H1 (cell line): ENCODE measurements at regions not wholly inside any gene's neighbourhood (a gene's known extent, or its start where the extent isn't known, plus 50 kb on each side); places are given as distances from the start of the nearest gene placed in this dataset.

Experiments used
- CTCF ChIA-PET: fragments of 300-600 bp; sonication (Branson Sonifier 250); formaldehyde crosslinking; loops from one replicate; lab custom pipeline; 2021; ENCODE audit not compliant: partially characterized antibody; lab: Charles Lee
- POLR2A ChIA-PET: fragments of 300-600 bp; sonication (Branson Sonifier 250); formaldehyde crosslinking; loops from one replicate; lab custom pipeline; 2021; ENCODE audit warnings: inconsistent platforms; ENCODE audit not compliant: partially characterized antibody; lab: Charles Lee
- DNase-seq, 2 experiments: peaks; one replicate each; pipeline versions ENCODE4 v3.0.0 to v3.0.0-alpha.2; 2010 to 2022; ENCODE audit warnings: low spot score in 2 of 2, low read depth in 1 of 2, mixed read lengths in 1 of 2
- FAIRE-seq: peaks from 2 replicates; lab custom pipeline; 2011; peaks lifted over from hg19 to GRCh38; lab: Jason Lieb, UNC
- H2AFZ ChIP-seq: 2 replicates; pipeline ENCODE4 v1.8.1; 2012; ENCODE audit warnings: low read length, inconsistent platforms
- H2AK5ac ChIP-seq: 2 replicates; pipeline ENCODE4 v1.6.1; 2013; ENCODE audit warnings: low read depth, low read length
- H2BK120ac ChIP-seq: replicated peaks from 2 replicates; pipeline ENCODE3; 2013; ENCODE audit warnings: low read depth, low read length, inconsistent platforms
- H2BK12ac ChIP-seq: 2 replicates; pipeline ENCODE4 v1.6.1; 2013; ENCODE audit warnings: low read depth, low read length
- H2BK15ac ChIP-seq: 2 replicates; pipeline ENCODE4 v1.6.1; 2013; ENCODE audit warnings: low read length
- H2BK20ac ChIP-seq: 2 replicates; pipeline ENCODE4 v1.6.1; 2013; ENCODE audit warnings: low read length
- H2BK5ac ChIP-seq: 2 replicates; pipeline ENCODE4 v1.6.1; 2013; ENCODE audit warnings: low read depth, low read length
- H3K14ac ChIP-seq: 2 replicates; pipeline ENCODE4 v1.6.1; 2013; ENCODE audit warnings: inconsistent platforms; ENCODE audit not compliant: insufficient read length
- H3K18ac ChIP-seq: 2 replicates; pipeline ENCODE4 v1.6.1; 2013; ENCODE audit warnings: low read length; ENCODE audit errors: extremely low read depth
- H3K23ac ChIP-seq: 2 replicates; pipeline ENCODE4 v1.6.1; 2013; ENCODE audit warnings: inconsistent platforms; ENCODE audit not compliant: insufficient read length
- H3K23me2 ChIP-seq: 2 replicates; pipeline ENCODE4 v1.6.1; 2013; ENCODE audit warnings: low read depth, low read length
- H3K27ac ChIP-seq: 2 replicates; pipeline ENCODE4 v1.6.1; 2011; ENCODE audit warnings: low read depth, low read length, inconsistent platforms
- H3K27me3 ChIP-seq, 4 experiments: replicated peaks in 1 of 4; 1 replicate in 1 of 4; 2 replicates in 3 of 4; pipeline versions ENCODE4 v1.6.1 to v1.8.1; 2011 to 2013; ENCODE audit warnings: low read length in 3 of 4, mild to moderate bottlenecking in 3 of 4, inconsistent platforms in 2 of 4, mixed read lengths in 2 of 4, moderate library complexity in 1 of 4; ENCODE audit not compliant: control insufficient read depth in 3 of 4, insufficient read depth in 3 of 4; ENCODE audit errors: extremely low read depth in 1 of 4
- H3K36me3 ChIP-seq, 4 experiments: 2 replicates each; pipeline versions ENCODE4 v1.6.1 to v1.8.1; 2011 to 2013; ENCODE audit warnings: mild to moderate bottlenecking in 4 of 4, low read length in 3 of 4, moderate library complexity in 2 of 4, control low read depth in 1 of 4, inconsistent platforms in 1 of 4; ENCODE audit not compliant: insufficient read depth in 4 of 4, control insufficient read depth in 2 of 4
- H3K4ac ChIP-seq: replicated peaks from 2 replicates; pipeline ENCODE3; 2013; ENCODE audit warnings: low read length, low read depth, mixed read lengths, inconsistent platforms; ENCODE audit not compliant: insufficient read length
- H3K4me1 ChIP-seq, 4 experiments: replicated peaks in 1 of 4; 1 replicate in 1 of 4; 2 replicates in 3 of 4; pipeline versions ENCODE4 v1.6.1 to v1.8.1; 2011 to 2013; ENCODE audit warnings: low read length in 3 of 4, inconsistent platforms in 2 of 4, mixed read lengths in 1 of 4; ENCODE audit not compliant: insufficient read depth in 4 of 4, control insufficient read depth in 3 of 4
- H3K4me2 ChIP-seq, 2 experiments: 2 replicates each; pipeline versions ENCODE4 v1.6.1 to v1.8.1; 2011 to 2013; ENCODE audit warnings: low read depth in 2 of 2, low read length in 2 of 2, control low read depth in 1 of 2, inconsistent platforms in 1 of 2, mild to moderate bottlenecking in 1 of 2; ENCODE audit not compliant: insufficient read depth in 1 of 2
- H3K4me3 ChIP-seq, 4 experiments: fragments of 200-600, 300-600 bp in 1 of 4; sonication (generic), shearing (Covaris generic), sonication (Bioruptor Twin) in 1 of 4; 2 replicates each; pipeline versions ENCODE4 v1.5.1 to v1.8.1; 2011 to 2016; ENCODE audit warnings: low read length in 4 of 4, low read depth in 3 of 4, control low read depth in 2 of 4, inconsistent platforms in 2 of 4, mild to moderate bottlenecking in 2 of 4, mixed read lengths in 1 of 4, moderate library complexity in 1 of 4; ENCODE audit not compliant: insufficient read depth in 2 of 4; ENCODE audit errors: extremely low read depth in 1 of 4
- H3K56ac ChIP-seq: replicated peaks from 2 replicates; pipeline ENCODE3; 2013; ENCODE audit warnings: low read depth, mild to moderate bottlenecking, mixed read lengths, low read length, inconsistent platforms; ENCODE audit not compliant: insufficient read length
- H3K79me1 ChIP-seq: 2 replicates; pipeline ENCODE4 v1.6.1; 2013; ENCODE audit warnings: low read depth, low read length, control low read depth
- H3K79me2 ChIP-seq, 2 experiments: 2 replicates each; pipeline versions ENCODE4 v1.6.1 to v1.8.1; 2012 to 2013; ENCODE audit warnings: low read length in 2 of 2, mild to moderate bottlenecking in 2 of 2, inconsistent platforms in 1 of 2; ENCODE audit not compliant: insufficient read depth in 2 of 2, control insufficient read depth in 1 of 2
- H3K9ac ChIP-seq, 4 experiments: replicated peaks in 1 of 4; 1 replicate in 1 of 4; 2 replicates in 3 of 4; pipeline versions ENCODE4 v1.6.1 to v1.8.1; 2011 to 2013; ENCODE audit warnings: low read depth in 3 of 4, low read length in 3 of 4, control low read depth in 2 of 4, mild to moderate bottlenecking in 2 of 4, moderate library complexity in 2 of 4, inconsistent platforms in 1 of 4; ENCODE audit errors: extremely low read depth in 1 of 4
- H3K9me3 ChIP-seq, 2 experiments: 2 replicates each; pipeline versions ENCODE4 v1.6.1 to v1.8.1; 2012 to 2013; ENCODE audit warnings: mild to moderate bottlenecking in 2 of 2, moderate library complexity in 2 of 2, control low read depth in 1 of 2, inconsistent platforms in 1 of 2, low read depth in 1 of 2, low read length in 1 of 2, mixed read lengths in 1 of 2; ENCODE audit not compliant: insufficient read depth in 2 of 2
- H4K20me1 ChIP-seq, 2 experiments: replicated peaks in 1 of 2; 2 replicates each; pipeline versions ENCODE3 to v1.8.1; 2011 to 2013; ENCODE audit warnings: inconsistent platforms in 2 of 2, low read length in 2 of 2, mild to moderate bottlenecking in 1 of 2; ENCODE audit not compliant: insufficient read depth in 2 of 2, control insufficient read depth in 1 of 2
- H4K5ac ChIP-seq: 2 replicates; pipeline ENCODE4 v1.6.1; 2013; ENCODE audit warnings: low read length, low read depth, mixed read lengths, inconsistent platforms; ENCODE audit not compliant: insufficient read length
- H4K8ac ChIP-seq: 2 replicates; pipeline ENCODE4 v1.8.0; 2013; ENCODE audit warnings: mild to moderate bottlenecking, moderate library complexity, low read length, inconsistent platforms; ENCODE audit not compliant: insufficient read depth; ENCODE audit errors: extremely low read depth
- H4K91ac ChIP-seq: replicated peaks from 2 replicates; pipeline ENCODE3; 2013; ENCODE audit warnings: low read length, mixed read lengths, inconsistent platforms; ENCODE audit not compliant: insufficient read length
- CTCF ChIP-seq, 3 experiments: IDR thresholded peaks; 1 replicate in 2 of 3; 2 replicates in 1 of 3; pipeline versions ENCODE4 v1.5.1 to v1.6.1; 2011; ENCODE audit warnings: low read length in 3 of 3, mild to moderate bottlenecking in 3 of 3, inconsistent platforms in 2 of 3, low read depth in 1 of 3, moderate library complexity in 1 of 3; ENCODE audit not compliant: insufficient read depth in 1 of 3; ENCODE audit errors: control extremely low read depth in 1 of 3
- GABPA ChIP-seq: IDR thresholded peaks from 2 replicates; pipeline ENCODE4 v1.6.1; 2011; ENCODE audit warnings: mild to moderate bottlenecking, low read length, moderate library complexity, borderline replicate concordance; ENCODE audit not compliant: insufficient read depth
- HDAC6 ChIP-seq: IDR thresholded peaks from one replicate; pipeline ENCODE4 v1.7.1; 2012; ENCODE audit warnings: low read depth, mild to moderate bottlenecking, inconsistent platforms, low read length, moderate library complexity
- MAFK ChIP-seq: IDR thresholded peaks from 2 replicates; pipeline ENCODE4 v1.6.1; 2012; ENCODE audit warnings: low read depth, mild to moderate bottlenecking, improper control_type of control experiment, low read length
- POLR2AphosphoS5 ChIP-seq: IDR thresholded peaks from 2 replicates; pipeline ENCODE4 v1.6.1; 2011; ENCODE audit warnings: low read depth, low read length
- RAD21 ChIP-seq, 2 experiments: IDR thresholded peaks in 1 of 2; conservative IDR thresholded peaks in 1 of 2; 2 replicates each; pipeline ENCODE4 v1.6.1; 2011; ENCODE audit warnings: low read depth in 2 of 2, low read length in 2 of 2, improper control_type of control experiment in 1 of 2, inconsistent platforms in 1 of 2, mild to moderate bottlenecking in 1 of 2, moderate library complexity in 1 of 2
- SRF ChIP-seq: IDR thresholded peaks from 2 replicates; pipeline ENCODE4 v1.6.1; 2011; ENCODE audit warnings: mild to moderate bottlenecking, low read depth, low read length, moderate library complexity
- SUZ12 ChIP-seq: fragments of 200-600 bp; sonication (generic); IDR thresholded peaks from 2 replicates; pipeline ENCODE4 v1.6.1; 2012; ENCODE audit warnings: mild to moderate bottlenecking, inconsistent platforms, low read length, moderate library complexity, mixed read lengths
- TEAD4 ChIP-seq: IDR thresholded peaks from 2 replicates; pipeline ENCODE4 v1.6.1; 2012; ENCODE audit warnings: low read depth, low read length, inconsistent platforms, mixed read lengths
- YY1 ChIP-seq: IDR thresholded peaks from 2 replicates; pipeline ENCODE4 v1.6.1; 2011; ENCODE audit warnings: low read depth, mild to moderate bottlenecking, low read length
- WGBS, 2 experiments: shearing (Covaris generic) in 1 of 2; methylation state at CpG; one replicate each; pipeline versions ENCODE4 v1.1.6 to v1.1.7; 2013 to 2015; ENCODE audit warnings: low lambda C conversion rate in 2 of 2, mixed read lengths in 2 of 2, inconsistent platforms in 1 of 2, low coverage in 1 of 2, missing lambda C conversion rate in 1 of 2; ENCODE audit not compliant: insufficient replicate concordance in 2 of 2, insufficient coverage in 1 of 2, insufficient read length in 1 of 2; ENCODE audit errors: extremely low coverage in 1 of 2, missing lambda C conversion rate in 1 of 2; 5-methylcytosine and 5-hydroxymethylcytosine counted together

GRCh38 chr1:82778612-82779011 is 977.9 kb downstream of the ADGRL2 start:
- no peaks in the 10 kb centered on the region for H3K79me2 ChIP-seq
- no peaks in the 10 kb centered on the region for H3K4me1 ChIP-seq
- 87% methylated on average over 4 of the region's 4 CpGs; no CpG with 5 or more reads in 1 of the 2 experiments for WGBS, 2 experiments
- peaks cover 0 to 2% (median 0%) of the 10 kb centered on the region in 4 experiments; a peak in 1 of 8 replicates for H3K36me3 ChIP-seq
- no peak overlapping the region for H3K4me2 ChIP-seq
- no peak overlapping the region for H3K27ac ChIP-seq
- H2BK120ac ChIP-seq = no peak overlapping the region
- TF ChIP-seq MAFK = no peak
- TF ChIP-seq POLR2AphosphoS5 = no peak
- no peak for TF ChIP-seq SRF
- peak; percentile 67; the same call in 1 of the 2 replicates for TF ChIP-seq YY1
- no peak for TF ChIP-seq SUZ12
- no peak for TF ChIP-seq TEAD4
- peak in 2 of 3 experiments; percentile 47 to 54; a peak in 3 of 4 replicates for TF ChIP-seq CTCF (IDR thresholded peaks at IDR 0.05; ENCODE audit: control extremely low read depth in 1 of 3, insufficient read depth in 1 of 3, low read depth in 1 of 3, low read length in 3 of 3)
- TF ChIP-seq HDAC6 = no peak
- peak; percentile 49 to 58 for TF ChIP-seq RAD21 (IDR thresholded peaks at IDR 0.05 in 1 of 2, conservative IDR thresholded peaks at IDR 0.05 in 1 of 2; ENCODE audit: low read depth in 2 of 2, low read length in 2 of 2)
- no peak for TF ChIP-seq GABPA
- no peak overlapping the region for H3K9ac ChIP-seq
- DNase-seq = no peak
- H2BK12ac ChIP-seq = no peak overlapping the region
- peaks cover 0 to 4% of the 10 kb centered on the region in 2 experiments; a peak in 2 of 4 replicates for H3K9me3 ChIP-seq
- H3K23me2 ChIP-seq = no peaks in the 10 kb centered on the region
- no peak overlapping the region for H3K14ac ChIP-seq
- no peak overlapping the region for H3K4ac ChIP-seq
- ChIA-PET POLR2A (no interaction called here), CTCF (interaction anchor here (0.6 to 2.5 kb wide), 9 partner anchors 10 to 127 kb away, joined by 3 to 12 read pairs (median 3); no protein-coding TSS in a partner anchor)
- H4K91ac ChIP-seq = no peak overlapping the region
- H3K27me3 ChIP-seq = no peaks in the 10 kb centered on the region
- no peak overlapping the region for H3K56ac ChIP-seq
- H2BK15ac ChIP-seq = no peak overlapping the region
- no peak overlapping the region for H2BK5ac ChIP-seq
- no peaks in the 10 kb centered on the region for H3K79me1 ChIP-seq
- H4K8ac ChIP-seq = no peak overlapping the region
- H3K23ac ChIP-seq = no peak overlapping the region
- peak; percentile 60 for FAIRE-seq
- H2AK5ac ChIP-seq = no peak overlapping the region
- H2AFZ ChIP-seq = no peak overlapping the region
- H4K5ac ChIP-seq = no peak overlapping the region
- H3K18ac ChIP-seq = no peak overlapping the region
- no peak overlapping the region for H2BK20ac ChIP-seq
- no peaks in the 10 kb centered on the region for H4K20me1 ChIP-seq
- H3K4me3 ChIP-seq = no peak overlapping the region
